ENCODE measurements at regions not wholly inside any gene's neighbourhood (a gene's known extent, or its start where the extent isn't known, plus 50 kb on each side); places are given as distances from the start of the nearest gene placed in this dataset.

DNA sequence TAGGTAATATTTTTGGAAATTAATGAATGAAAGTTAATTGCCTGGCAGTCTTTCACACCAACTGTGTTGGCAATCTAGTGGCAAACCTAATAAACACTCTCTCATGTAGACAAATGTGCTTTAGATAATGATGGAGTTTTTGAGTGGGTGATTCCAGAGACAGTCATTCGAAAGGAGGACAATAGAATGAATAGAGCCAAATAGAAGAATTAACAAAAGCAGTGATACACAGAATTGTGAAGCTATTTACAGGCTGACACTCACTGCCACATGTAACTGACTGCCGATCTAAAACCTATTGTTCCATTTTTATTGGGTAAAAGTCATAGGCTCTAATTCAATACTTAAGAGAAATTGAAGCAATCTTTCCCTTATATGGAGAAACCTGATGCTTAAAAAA is 338.5 kb downstream of the PCDH7 start:
- no peak for DNase-seq (ENCODE audit: low read depth in 2 of 2)

DNA sequence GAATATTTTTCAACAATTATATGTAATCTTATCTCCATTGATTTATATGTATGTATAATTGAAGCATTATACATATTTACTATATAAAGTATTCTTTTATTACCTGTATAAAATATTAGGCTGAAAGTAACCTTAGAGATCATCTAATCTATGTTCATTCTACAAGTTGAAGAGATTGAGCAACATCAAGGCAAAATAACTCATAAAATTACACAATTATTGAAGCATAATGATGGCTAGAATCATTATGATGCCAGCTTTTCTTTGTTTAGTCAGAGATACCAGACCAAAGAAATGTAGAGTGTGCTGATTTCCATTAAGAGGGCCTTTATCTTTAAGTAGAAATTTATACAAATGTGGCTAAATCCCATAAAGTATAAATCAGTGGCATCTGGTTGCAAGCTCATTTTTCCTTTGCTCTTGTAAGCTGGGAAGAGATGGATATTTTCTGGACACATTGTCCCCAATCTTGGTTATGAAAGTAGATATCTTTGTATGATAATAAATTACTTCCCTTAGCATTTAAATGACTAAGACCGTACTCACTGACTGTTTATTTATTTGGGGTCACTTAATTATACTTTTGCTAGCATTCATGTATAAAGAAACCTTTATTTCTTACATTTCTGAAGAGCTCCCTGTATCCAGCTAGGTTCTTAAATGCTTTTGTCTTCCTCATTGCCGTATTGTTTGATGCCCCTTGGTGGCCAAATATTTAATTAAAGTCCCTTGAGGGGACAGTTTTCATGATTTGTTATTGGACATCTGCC is 339.8 kb downstream of the PCDH7 start:
- DNase-seq (ENCODE audit: low read depth in 2 of 2), result no peak

DNA sequence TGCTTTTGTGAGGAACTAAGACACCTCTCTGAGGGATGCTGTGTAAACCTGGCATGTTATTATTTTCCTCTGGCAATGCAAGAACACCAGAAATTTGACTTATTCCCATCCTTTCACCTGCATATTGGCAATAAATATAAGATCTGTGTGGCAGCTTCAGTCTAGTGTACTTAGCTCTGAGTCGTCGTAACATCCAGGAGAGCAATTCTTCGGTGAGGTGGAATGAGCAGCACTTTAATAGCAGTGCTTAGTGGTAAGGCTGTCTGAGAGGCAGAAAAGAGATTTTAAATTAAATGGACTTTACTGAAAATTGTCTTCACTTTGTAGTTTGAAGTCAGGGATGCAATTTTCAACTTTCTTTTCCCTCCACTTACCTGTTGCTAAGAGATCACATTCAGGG is 344.9 kb downstream of the PCDH7 start:
- no peak for DNase-seq (ENCODE audit: low read depth in 2 of 2)

DNA sequence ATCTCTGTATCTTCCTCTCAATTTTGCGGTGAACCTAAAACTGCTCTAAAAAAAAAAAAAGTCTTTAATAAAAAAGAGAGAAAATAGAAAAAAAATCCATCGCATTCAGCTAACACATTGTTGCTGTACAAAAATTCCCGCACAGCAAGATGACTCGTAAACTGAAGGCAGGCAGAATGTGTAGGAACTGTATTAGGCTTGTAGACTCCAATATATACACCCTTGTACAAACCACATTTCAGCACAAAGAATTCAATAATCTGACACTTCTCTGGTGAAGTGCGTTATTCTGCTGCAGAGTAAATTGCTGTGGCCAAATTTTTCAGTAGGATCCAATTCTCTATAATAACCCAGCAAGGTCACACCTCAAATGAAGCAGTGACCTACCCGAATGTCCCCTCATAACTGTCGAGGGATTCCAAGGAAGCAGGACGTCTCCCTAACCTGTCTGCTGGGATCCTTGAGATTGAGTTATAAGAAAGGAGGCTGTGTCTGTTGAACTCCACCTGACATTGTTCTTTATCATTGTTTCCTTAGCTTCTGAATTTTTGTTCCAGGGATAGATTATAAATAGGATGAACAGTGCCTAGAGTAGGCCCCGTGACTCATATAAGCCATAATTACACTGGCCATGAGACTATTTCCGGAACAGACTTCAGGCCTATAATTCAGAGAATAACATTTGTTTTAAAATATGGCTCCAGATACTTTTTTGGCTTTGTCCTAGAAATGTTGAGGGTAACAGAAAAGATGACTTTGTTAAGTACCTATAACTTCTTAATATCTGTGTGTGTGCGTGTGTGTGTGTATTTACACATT is 348.3 kb downstream of the PCDH7 start:
- no peak for DNase-seq (ENCODE audit: low read depth in 2 of 2)

DNA sequence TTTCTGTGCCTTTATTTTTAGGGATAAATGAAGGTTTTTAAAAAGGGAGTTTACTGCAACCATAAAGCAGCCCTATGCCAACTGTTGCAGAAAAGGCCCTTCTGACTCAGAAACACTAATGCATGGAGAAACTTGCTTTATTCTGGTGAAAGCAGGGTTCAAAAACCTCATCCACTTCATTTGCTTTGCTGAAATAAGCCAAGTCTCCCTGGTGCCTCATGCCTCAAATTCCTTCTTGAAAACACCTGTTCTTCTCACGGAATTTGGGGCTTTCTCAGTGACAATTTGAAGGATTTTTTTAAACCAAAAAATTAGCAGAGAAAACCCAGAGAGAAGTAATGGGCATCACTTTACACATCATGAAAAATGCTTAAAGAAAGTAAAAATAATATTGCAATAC is 349.0 kb downstream of the PCDH7 start:
- DNase-seq (ENCODE audit: low read depth in 2 of 2), result no peak

DNA sequence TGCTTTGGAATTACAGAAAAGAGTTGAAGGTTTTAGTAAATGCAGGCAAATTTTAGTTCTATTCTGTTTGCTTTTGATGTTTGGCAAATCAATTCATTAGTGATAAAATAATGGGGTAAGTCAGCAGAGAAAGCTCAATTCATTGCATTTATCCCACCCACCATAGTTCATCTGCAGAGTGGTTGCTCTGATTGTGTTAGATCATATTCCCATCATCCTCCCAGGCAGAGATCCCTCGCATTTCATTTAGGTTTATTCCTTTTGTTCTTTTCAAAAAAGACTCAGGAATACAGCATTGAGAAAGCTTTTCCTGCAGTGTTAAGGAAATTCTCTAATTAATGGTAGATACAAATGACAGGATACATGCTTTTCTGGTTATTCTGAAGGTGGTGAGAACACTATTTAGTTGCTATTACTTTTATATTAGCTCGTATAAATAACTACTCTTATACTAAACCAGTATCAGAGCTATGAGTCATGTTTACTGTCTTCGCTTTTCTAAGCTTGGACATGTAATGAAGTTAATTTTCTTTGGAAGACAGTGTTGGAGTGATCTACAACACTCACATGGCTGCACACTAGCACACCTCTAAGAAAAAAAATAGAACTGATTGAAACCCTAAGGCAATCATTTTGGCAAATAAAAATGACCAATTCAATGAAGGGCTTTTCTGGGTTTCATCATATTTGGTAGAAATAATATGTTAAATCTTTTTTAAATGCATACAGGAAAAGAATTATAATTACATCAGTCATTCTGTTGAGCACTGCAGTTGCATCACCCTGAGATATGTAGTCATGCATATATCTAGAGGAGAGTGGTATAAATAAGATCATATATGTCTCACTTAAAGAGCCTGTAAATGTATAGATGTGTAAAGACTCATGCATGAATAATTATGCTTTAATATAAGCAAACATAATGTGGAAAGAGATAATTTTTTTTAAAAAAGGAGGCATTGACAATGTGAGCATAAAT is 351.6 kb downstream of the PCDH7 start:
- DNase-seq (ENCODE audit: low read depth in 2 of 2), result no peak

DNA sequence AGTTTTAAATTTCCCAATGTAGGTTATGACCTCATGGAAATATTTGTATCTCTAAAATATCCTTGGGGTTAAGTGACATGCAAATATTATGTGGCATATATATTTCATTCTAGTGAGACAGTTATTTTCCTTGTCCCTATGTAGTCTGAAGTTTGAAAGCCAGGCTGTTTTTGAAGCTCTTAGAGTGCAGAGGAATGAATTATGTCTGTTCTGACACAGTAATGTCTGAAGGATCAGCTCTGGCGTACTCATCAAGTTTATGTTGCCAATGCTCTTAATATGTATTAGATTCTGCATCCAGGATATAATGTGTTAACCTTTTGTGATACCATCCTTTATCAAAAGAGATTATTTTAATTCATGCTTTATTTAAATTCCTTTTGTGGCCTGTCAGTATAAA is 355.8 kb downstream of the PCDH7 start:
- no peak for DNase-seq (ENCODE audit: low read depth in 2 of 2)

DNA sequence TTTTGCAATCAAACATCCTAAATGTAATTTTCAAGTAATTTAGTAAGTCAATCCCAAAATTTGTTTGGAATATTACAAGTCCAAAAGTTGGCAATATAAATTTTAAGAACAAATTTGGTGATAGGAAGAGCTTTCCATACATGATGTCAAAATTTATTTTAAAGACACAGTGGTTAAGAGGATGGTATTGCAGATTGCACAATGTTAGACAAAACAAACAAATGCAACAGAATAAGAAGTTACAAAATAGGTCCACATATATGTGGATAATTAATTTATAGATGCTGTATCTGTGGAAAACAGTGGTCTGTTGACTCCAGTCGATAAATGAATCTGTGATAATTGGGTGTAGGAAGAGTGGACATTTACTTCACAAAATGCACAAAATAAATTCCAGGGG is 358.5 kb downstream of the PCDH7 start:
- DNase-seq (ENCODE audit: low read depth in 2 of 2), result no peak

DNA sequence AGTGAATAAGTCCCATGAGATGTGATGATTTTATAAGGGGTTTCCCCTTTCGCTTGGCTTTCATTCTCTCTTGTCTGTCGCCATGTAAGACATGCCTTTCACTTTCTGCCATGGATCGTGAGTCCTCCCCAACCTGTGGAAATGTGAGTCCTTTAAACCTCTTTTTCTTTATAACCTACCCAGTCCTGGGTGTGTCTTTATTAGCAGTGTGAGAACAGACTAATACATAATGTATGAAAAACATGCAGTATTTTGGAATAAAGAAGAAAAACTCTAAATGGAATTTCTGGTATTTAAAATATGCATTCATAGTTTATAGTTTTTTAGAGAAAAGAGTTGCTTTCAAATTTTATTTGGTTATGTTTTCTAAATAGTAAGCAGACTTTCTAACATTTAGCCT is 360.7 kb downstream of the PCDH7 start:
- no peak for DNase-seq (ENCODE audit: low read depth in 2 of 2)

DNA sequence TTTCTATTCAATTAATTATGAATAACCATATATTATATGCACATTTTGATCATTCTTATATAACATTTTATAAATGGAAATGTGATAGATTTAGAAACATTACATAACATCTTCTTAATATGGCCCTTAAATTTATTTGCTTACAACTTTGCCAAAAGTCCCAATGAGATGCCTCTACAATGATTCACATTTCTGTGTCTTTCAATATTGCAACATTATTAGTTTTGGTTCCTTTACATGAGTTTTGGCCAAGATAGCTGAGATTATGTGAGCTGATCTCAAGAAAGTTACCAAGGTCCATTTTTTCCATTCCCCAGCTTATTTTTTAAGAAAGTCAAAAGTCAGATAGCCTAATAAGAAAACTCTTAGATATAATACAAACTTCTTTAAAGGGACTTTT is 361.2 kb downstream of the PCDH7 start:
- DNase-seq (ENCODE audit: low read depth in 2 of 2), result peak; percentile 49 to 50

DNA sequence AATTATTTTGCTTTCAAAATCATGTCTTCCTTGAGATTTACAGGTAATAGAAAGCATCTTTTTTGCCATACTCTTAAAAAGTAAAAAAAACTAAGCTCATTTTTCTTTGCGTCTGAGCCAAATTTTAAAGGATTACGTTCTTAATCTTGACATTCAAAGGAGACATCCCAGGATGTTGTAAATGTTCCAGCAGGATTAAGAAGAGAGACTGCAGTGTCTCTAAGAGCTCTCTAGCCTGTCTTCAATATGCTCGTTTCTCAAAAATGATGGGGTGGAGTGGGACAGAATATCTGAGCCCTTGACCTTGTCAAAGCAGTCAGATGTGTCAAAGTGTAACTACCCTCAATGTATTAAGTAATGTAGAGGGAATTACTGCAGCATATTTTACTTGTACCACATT is 363.3 kb downstream of the PCDH7 start:
- no peak for DNase-seq (ENCODE audit: low read depth in 2 of 2)

DNA sequence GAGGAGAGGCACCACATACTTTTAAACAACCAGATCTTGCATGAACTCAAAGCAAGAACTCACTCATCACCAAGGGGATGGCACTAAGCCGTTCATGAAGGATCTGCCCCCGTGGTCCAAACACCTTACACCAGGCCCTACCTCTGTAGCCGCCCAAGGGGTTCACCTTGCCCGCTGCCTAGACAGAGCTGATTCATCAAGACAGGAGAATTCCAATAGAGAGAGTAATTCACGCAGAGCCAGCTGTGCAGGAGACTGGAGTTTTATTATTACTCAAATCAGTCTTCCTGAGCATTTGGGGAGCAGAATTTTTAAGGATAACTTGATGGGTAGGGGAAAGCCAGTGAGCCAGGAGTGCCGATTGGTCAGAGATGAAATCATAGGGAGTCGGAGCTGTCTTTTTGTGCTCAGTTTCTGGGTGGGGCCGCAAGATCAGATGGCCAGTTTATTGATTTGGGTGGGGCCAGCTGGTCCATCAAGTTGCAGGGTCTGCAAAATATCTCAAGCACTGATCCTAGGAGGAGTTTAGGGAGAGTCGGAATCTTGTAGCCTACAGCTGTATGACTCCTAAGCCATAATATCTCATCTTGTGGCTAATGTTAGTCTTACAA is 364.7 kb downstream of the PCDH7 start:
- no peak for DNase-seq (ENCODE audit: low read depth in 2 of 2)

DNA sequence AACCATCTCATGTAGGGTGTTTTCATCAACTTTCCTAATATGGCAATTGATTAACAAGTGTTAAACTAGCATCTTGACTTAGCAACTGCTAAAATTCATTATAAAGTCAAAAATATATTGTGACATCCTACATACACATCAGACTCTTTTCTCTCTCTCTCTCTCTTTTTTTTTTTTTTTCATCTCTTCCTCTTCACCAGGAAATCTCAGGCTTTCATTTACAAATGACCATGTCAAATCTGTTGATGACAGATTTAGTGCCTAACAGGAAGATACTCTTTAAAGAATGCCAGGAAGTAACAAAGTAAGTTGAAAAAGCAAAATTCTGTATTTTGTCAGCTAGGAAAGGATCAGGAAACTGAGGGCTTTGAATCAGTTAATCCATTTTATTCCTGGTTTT is 365.5 kb downstream of the PCDH7 start:
- DNase-seq (ENCODE audit: low read depth in 2 of 2), result no peak

DNA sequence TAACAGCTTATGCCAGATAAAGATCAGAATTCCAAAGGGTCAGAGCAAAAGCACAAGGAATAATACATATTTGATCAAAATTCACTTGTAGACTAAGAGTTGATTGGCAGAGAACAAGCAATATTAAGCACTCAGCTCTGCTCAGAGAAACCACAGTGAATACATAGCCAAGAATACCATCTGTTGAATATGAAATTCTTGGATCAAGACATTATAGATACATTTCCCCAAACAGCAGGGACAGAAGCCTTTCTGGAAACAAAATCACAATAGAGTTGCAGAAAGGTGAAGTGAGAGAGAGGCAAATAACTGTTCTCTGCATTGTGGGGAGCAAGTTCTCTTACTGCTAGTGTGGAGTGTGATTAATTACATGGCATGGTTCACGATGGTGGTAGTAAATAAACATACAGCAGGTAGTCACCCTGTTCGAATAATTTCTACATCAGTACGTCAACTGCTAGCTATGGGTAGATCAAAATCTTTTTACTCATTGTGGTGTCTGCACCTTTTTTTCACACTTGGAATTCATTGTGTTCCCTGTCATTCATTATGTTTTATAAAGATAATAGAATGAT is 366.7 kb downstream of the PCDH7 start:
- no peak for DNase-seq (ENCODE audit: low read depth in 2 of 2)

DNA sequence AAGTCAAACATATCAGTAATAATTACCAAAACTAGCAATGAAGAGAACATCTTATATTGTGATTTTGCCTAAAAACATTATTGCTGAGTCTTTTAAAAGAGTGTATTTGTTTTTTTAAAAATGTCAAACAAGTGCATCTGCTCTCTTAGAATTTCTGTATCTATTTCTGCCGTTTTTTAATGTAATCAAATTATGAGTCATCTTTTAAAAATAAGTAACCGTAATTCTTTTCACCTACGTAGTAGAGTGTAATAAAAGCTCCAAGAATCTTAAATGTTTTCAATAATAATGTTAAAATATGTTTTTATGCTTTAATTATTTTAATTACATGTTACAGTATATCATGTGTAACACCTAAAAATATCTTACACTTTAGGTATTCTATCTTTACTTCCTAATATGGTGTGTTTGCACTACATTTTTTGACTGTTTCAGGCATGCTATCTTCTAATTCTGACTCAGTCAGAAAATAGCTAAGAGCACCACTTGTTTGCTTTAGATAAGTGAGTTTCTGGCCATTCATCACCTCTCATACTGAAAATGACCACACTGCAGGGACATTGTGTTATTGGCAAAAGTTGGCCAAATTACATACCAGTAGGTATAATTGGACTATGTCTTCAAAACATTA is 368.5 kb downstream of the PCDH7 start:
- DNase-seq (ENCODE audit: low read depth in 2 of 2), result no peak

DNA sequence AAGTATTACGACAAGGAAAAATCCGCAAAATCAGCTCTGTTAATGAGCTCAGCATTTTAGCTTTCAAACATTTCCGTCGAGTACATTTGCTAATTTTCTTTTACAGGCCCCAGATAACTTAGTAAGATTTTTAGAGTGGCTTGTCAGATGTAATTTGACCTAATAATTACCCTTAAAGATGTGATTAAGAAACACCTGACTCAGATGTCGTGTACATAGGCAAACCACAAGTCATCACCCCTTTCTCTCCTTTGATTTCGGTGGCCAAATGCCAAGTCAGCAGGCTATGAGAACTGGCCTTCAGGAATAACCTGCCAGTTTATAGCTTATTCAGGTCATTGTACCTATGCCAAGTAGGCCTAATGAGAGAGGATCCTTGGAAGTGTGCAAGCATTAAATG is 369.6 kb downstream of the PCDH7 start:
- no peak for DNase-seq (ENCODE audit: low read depth in 2 of 2)

DNA sequence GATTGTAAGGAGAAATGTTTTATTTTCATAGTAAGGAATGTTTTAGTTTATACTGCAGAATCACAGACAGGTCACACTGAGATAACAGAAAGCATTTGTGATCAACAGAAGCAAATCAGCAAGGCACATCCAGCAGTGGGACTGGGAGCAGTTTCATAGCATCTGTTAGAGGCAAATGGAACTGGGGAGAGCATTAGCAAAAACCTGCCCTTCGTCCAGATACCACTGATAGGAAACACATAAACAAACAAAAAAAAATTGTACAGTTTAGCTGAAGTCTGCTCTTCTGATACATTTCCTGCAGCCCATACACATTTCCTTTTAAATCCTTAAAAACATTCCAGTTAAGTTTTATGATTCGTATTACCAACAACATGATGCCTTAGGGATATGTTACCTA is 374.3 kb downstream of the PCDH7 start:
- DNase-seq (ENCODE audit: low read depth in 2 of 2), result no peak

DNA sequence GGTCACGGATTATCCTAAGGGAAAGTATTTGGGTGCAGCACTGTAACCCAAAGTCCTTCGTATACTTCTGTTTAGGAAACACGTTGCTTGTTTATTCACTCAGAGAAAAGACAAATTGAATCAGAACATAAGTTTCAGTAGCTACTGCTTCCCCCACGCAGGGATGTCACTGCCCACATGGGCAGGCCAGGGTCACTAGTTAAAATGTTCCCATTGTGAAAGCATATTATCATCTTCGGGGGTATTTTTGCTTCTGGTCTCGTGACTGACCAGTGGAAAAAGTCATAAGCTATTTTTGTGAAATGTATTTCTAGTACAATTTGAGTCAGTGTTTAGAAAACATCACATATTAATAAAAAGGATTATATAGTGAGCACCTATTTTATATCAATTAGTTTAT is 377.8 kb downstream of the PCDH7 start:
- DNase-seq (ENCODE audit: low read depth in 2 of 2), result no peak

DNA sequence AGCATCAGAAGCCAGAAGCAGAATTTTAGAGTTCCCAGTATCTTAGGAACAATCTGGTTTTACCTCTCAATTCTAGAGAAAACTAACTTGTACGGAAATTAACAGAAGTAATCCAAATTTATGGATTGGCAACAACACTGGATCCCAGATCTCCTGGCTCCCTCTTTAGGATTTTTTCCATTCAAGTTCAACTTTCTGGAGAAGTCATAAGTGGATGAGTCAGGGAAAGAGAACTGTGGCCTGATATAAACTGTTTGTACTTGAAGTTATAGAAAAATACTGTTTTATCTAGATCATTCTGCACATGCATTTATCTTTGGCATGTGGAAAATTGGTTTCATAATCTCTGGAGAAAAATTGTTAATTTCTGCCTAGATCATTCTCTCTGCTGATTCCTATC is 380.4 kb downstream of the PCDH7 start:
- DNase-seq (ENCODE audit: low read depth in 2 of 2), result no peak

DNA sequence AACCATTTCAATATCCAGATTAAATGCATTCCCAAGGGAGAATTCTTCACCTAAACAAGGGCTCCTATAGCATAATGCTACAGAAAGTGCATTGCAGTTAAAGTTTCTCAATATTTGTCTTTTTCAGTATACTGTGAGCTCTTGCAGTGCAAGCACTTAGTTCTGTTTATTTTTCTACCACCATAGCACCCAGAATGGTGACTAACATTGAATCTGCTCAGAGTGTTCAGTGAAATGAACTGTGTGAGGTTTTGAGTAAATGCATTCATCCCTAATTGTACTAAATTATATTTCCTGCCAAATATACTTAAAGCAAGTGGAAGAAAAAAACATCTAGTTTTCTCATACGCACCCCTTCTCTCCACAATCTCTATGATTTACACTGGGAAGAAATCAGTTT is 383.9 kb downstream of the PCDH7 start:
- no peak for DNase-seq (ENCODE audit: low read depth in 2 of 2)

DNA sequence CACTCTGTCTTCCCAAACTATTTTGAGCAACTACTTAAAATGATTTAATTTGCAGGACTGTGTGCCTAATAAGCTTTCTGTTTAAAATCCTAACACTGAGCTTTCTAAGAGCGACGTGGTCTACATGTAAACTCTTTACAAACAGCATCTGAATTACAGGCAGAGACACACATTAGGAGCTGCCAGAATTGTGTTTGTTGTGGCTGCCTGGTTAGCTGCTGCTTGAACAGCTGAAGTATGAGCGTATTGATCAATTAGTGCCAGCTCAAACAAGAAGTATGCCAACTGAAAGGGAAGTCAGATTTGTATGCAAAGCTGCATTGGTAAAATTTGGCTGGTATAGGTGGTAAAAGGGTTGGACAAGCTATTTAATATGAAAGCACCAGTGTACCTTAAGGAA is 384.4 kb downstream of the PCDH7 start:
- DNase-seq (ENCODE audit: low read depth in 2 of 2), result no peak

Data from fibroblast of skin of left biceps (primary cell).